KMS-11 (cell line): ENCODE measurements at regions not wholly inside any gene's neighbourhood (a gene's known extent, or its start where the extent isn't known, plus 50 kb on each side); places are given as distances from the start of the nearest gene placed in this dataset.

Experiments used
- H2AFZ ChIP-seq: fragments of 200-600 bp; sonication (generic); 2 replicates; pipeline ENCODE4 v1.6.1; 2016; ENCODE audit warnings: antibody characterized with exemption, mixed run types, low read depth
- H3K27ac ChIP-seq: fragments of 200-600 bp; sonication (generic); 2 replicates; pipeline ENCODE4 v1.6.1; 2016; ENCODE audit warnings: mild to moderate bottlenecking, mixed run types
- H3K27me3 ChIP-seq: fragments of 200-600 bp; sonication (generic); 2 replicates; pipeline ENCODE4 v1.6.1; 2017; ENCODE audit warnings: mild to moderate bottlenecking, low read depth, mixed run types, moderate library complexity; ENCODE audit not compliant: insufficient read depth
- H3K36me3 ChIP-seq: fragments of 200-600 bp; sonication (generic); 2 replicates; pipeline ENCODE4 v1.6.1; 2017; ENCODE audit warnings: mild to moderate bottlenecking, mixed run types; ENCODE audit not compliant: insufficient read depth
- H3K4me1 ChIP-seq: fragments of 200-600 bp; sonication (generic); 2 replicates; pipeline ENCODE4 v1.6.1; 2016; ENCODE audit warnings: mild to moderate bottlenecking, low read depth, mixed run types; ENCODE audit not compliant: poor library complexity, severe bottlenecking
- H3K4me2 ChIP-seq: fragments of 200-600 bp; sonication (generic); 2 replicates; pipeline ENCODE4 v1.7.0; 2016; ENCODE audit warnings: mild to moderate bottlenecking, mixed run types
- H3K4me3 ChIP-seq: fragments of 200-600 bp; sonication (generic); IDR thresholded peaks from 2 replicates; pipeline ENCODE4 v1.6.1; 2017; ENCODE audit warnings: low read depth, low read length, mixed read lengths; ENCODE audit not compliant: insufficient read depth
- H3K79me2 ChIP-seq: fragments of 200-600 bp; sonication (generic); 2 replicates; pipeline ENCODE4 v1.6.1; 2016; ENCODE audit warnings: low read depth, mixed run types; ENCODE audit not compliant: insufficient read depth
- H3K9ac ChIP-seq: fragments of 200-600 bp; sonication (generic); 2 replicates; pipeline ENCODE4 v1.6.1; 2016; ENCODE audit warnings: mild to moderate bottlenecking, mixed run types
- H4K20me1 ChIP-seq: fragments of 200-600 bp; sonication (generic); 2 replicates; pipeline ENCODE4 v1.6.1; 2016; ENCODE audit warnings: mild to moderate bottlenecking, mixed run types; ENCODE audit not compliant: insufficient read depth
- CTCF ChIP-seq: fragments of 200-600 bp; sonication (generic); conservative IDR thresholded peaks from 2 replicates; pipeline ENCODE4 v1.6.1; 2017; ENCODE audit warnings: low read depth, mild to moderate bottlenecking, antibody characterized with exemption, low read length, moderate library complexity, mixed read lengths

GRCh38 chr2:15069149-15069548 lies 436.6 kb downstream of the LRATD1 start:
- Histone ChIP-seq H3K36me3 (no peaks in the 10 kb centered on the region), H4K20me1 (no peaks in the 10 kb centered on the region), H3K27ac (no peak overlapping the region), H2AFZ (no peak overlapping the region), H3K4me2 (no peak overlapping the region), H3K79me2 (no peaks in the 10 kb centered on the region), H3K4me3 (no peak overlapping the region), H3K27me3 (no peaks in the 10 kb centered on the region), H3K4me1 (no peaks in the 10 kb centered on the region), H3K9ac (no peak overlapping the region)
- TF ChIP-seq CTCF: no peak

- no peak overlapping the region for H2AFZ ChIP-seq
- no peak overlapping the region for H3K4me2 ChIP-seq
- no peaks in the 10 kb centered on the region for H3K27me3 ChIP-seq
- no peaks in the 10 kb centered on the region for H3K79me2 ChIP-seq
- H3K9ac ChIP-seq: no peak overlapping the region
- no peaks in the 10 kb centered on the region for H3K36me3 ChIP-seq
- H3K4me1 ChIP-seq: no peaks in the 10 kb centered on the region
- H3K27ac ChIP-seq: no peak overlapping the region
- H4K20me1 ChIP-seq: no peaks in the 10 kb centered on the region
- H3K4me3 ChIP-seq: no peak overlapping the region
- TF ChIP-seq CTCF: no peak
Measured at GRCh38 chr2:15072836-15073235, 440.3 kb downstream of the LRATD1 start.

DNA sequence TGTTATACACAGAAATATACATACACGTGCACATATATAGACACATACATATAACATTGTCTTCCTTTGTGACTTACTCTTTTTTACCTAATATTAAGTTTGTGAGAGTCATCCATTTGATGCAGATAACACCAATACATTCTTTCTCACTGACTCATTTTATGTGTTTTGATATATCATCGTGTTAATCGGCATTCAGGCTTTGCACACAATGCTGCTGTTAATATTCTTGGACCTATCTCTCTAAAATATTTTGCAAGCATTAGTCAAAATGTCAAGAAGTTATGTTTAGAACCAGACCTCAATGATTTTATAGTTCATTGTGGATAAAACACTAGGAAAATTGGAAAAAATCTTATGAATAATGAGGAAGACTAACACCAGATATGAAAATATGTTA lies 441.1 kb downstream of the LRATD1 start:
- Histone ChIP-seq H2AFZ (no peak overlapping the region), H3K27ac (no peak overlapping the region)
- no peak for TF ChIP-seq CTCF

GRCh38 chr2:15074319-15074718 lies 441.8 kb downstream of the LRATD1 start:
- Histone ChIP-seq H3K4me1 (no peaks in the 10 kb centered on the region), H3K36me3 (no peaks in the 10 kb centered on the region), H3K27ac (no peak overlapping the region), H2AFZ (no peak overlapping the region), H3K27me3 (no peaks in the 10 kb centered on the region), H3K4me2 (no peak overlapping the region), H3K4me3 (no peak overlapping the region), H3K79me2 (no peaks in the 10 kb centered on the region), H3K9ac (no peak overlapping the region), H4K20me1 (no peaks in the 10 kb centered on the region)
- TF ChIP-seq CTCF: no peak

More for the DNA sequence above, 441.1 kb downstream of the LRATD1 start:
- H3K27me3 ChIP-seq: no peaks in the 10 kb centered on the region
- no peaks in the 10 kb centered on the region for H3K4me1 ChIP-seq
- H3K4me3 ChIP-seq: no peak overlapping the region
- H3K4me2 ChIP-seq: no peak overlapping the region
- no peak overlapping the region for H3K9ac ChIP-seq
- H3K79me2 ChIP-seq: no peaks in the 10 kb centered on the region
- no peaks in the 10 kb centered on the region for H4K20me1 ChIP-seq
- no peaks in the 10 kb centered on the region for H3K36me3 ChIP-seq
